A549 (cell line): ENCODE measurements at regions not wholly inside any gene's neighbourhood (a gene's known extent, or its start where the extent isn't known, plus 50 kb on each side); places are given as distances from the start of the nearest gene placed in this dataset.

Source experiments
- ATAC-seq, 2 experiments: fragments of 200-7000 bp in 1 of 2; fragments of >200 bp in 1 of 2; cut with Nextera tagmentation in 1 of 2; cut with Tn5 transposase in 1 of 2; 3 replicates each; pipeline versions ENCODE4 v1.8.0 to v1.9.1; 2018 to 2020; ENCODE audit warnings: mild to moderate bottlenecking in 1 of 2, moderate library complexity in 1 of 2
- CTCF ChIA-PET: fragments of 300-600 bp; sonication (Branson Sonifier 250); formaldehyde crosslinking; extraction: SDS; loops from one replicate; lab custom pipeline; 2021; ENCODE audit warnings: antibody characterized with exemption, inconsistent platforms; lab: Yijun Ruan, JAX
- POLR2A ChIA-PET: fragments of 350-600 bp; formaldehyde crosslinking; extraction: SDS; loops from one replicate; lab custom pipeline; 2021; ENCODE audit warnings: antibody characterized with exemption, inconsistent platforms; lab: Yijun Ruan, JAX
- DNase-seq, 2 experiments: peaks; one replicate each; pipeline versions ENCODE4 v3.0.0 to v3.0.0-alpha.2; 2011 to 2016; ENCODE audit warnings: low read depth in 1 of 2, low spot score in 1 of 2
- FAIRE-seq: peaks from 2 replicates; lab custom pipeline; 2011; peaks lifted over from hg19 to GRCh38; lab: Jason Lieb, UNC
- H3K27ac ChIP-seq, 2 experiments: fragments of >200 bp; sonication (Bioruptor Twin); formaldehyde crosslinking; 3 replicates each; pipeline ENCODE4 v1.5.1; 2016 to 2017
- H3K4me1 ChIP-seq: fragments of >200 bp; sonication (Bioruptor Twin); formaldehyde crosslinking; 3 replicates; pipeline ENCODE4 v1.6.1; 2016
- H3K4me2 ChIP-seq: fragments of >200 bp; sonication (Bioruptor Twin); formaldehyde crosslinking; 3 replicates; pipeline ENCODE4 v1.6.1; 2016
- H3K4me3 ChIP-seq: fragments of >200 bp; sonication (Bioruptor Twin); formaldehyde crosslinking; 3 replicates; pipeline ENCODE4 v1.5.1; 2016
- H3K9me3 ChIP-seq: fragments of >200 bp; sonication (Bioruptor Twin); formaldehyde crosslinking; 3 replicates; pipeline ENCODE4 v1.6.1; 2016
- BHLHE40 ChIP-seq: IDR thresholded peaks from 2 replicates; pipeline ENCODE4 v1.6.1; 2012; ENCODE audit warnings: low read depth, low read length, inconsistent platforms
- CBX2 ChIP-seq: fragments of 200-600 bp; sonication (generic); IDR thresholded peaks from 2 replicates; pipeline ENCODE4 v1.6.1; 2016; ENCODE audit warnings: low read depth, mild to moderate bottlenecking, borderline replicate concordance
- CEBPB ChIP-seq, 2 experiments: fragments of >200 bp in 1 of 2; sonication (Bioruptor Twin) in 1 of 2; formaldehyde crosslinking in 1 of 2; IDR thresholded peaks; 2 replicates each; pipeline ENCODE4 v1.6.1; 2012 to 2016
- CHD2 ChIP-seq: fragments of 150-350 bp; IDR thresholded peaks from 2 replicates; pipeline ENCODE4 v1.6.1; 2014; ENCODE audit warnings: low read length; ENCODE audit not compliant: partially characterized antibody
- CHD4 ChIP-seq: fragments of 200-600 bp; sonication (generic); IDR thresholded peaks from 2 replicates; pipeline ENCODE4 v1.6.1; 2016; ENCODE audit warnings: antibody characterized with exemption, mild to moderate bottlenecking, borderline replicate concordance
- GATA3 ChIP-seq: IDR thresholded peaks from 2 replicates; pipeline ENCODE4 v1.6.1; 2012; ENCODE audit warnings: borderline replicate concordance
- HDAC2 ChIP-seq: fragments of 200-600 bp; sonication (generic); IDR thresholded peaks from 2 replicates; pipeline ENCODE4 v1.6.1; 2016
- HEYL ChIP-seq: fragments of 250-450 bp; sonication (Bioruptor Pico); IDR thresholded peaks from 2 replicates; pipeline ENCODE4 v1.8.0; 2021; ENCODE audit warnings: mild to moderate bottlenecking, moderate library complexity
- KDM1A ChIP-seq: fragments of 200-600 bp; sonication (generic); IDR thresholded peaks from 2 replicates; pipeline ENCODE4 v1.6.1; 2016; ENCODE audit warnings: low read depth, mild to moderate bottlenecking
- MAZ ChIP-seq: fragments of 150-350 bp; IDR thresholded peaks from 2 replicates; pipeline ENCODE4 v1.6.1; 2014; ENCODE audit warnings: antibody characterized with exemption, low read depth, low read length, borderline replicate concordance
- MYC ChIP-seq: IDR thresholded peaks from 2 replicates; pipeline ENCODE4 v1.6.1; 2012; ENCODE audit warnings: mild to moderate bottlenecking, inconsistent platforms, low read length, improper control_type of control experiment, borderline replicate concordance
- PHF8 ChIP-seq: fragments of 200-600 bp; sonication (generic); IDR thresholded peaks from 2 replicates; pipeline ENCODE4 v1.6.1; 2016; ENCODE audit warnings: low read depth, mild to moderate bottlenecking, antibody characterized with exemption, moderate library complexity, borderline replicate concordance
- POLR2A ChIP-seq: IDR thresholded peaks from 2 replicates; pipeline ENCODE4 v1.6.1; 2012; ENCODE audit warnings: mild to moderate bottlenecking, low read length
- RCOR1 ChIP-seq: fragments of 150-350 bp; IDR thresholded peaks from 2 replicates; pipeline ENCODE4 v1.6.1; 2014; ENCODE audit warnings: antibody characterized with exemption, low read length, low read depth
- SREBF2 ChIP-seq: fragments of 450-650 bp; IDR thresholded peaks from 2 replicates; pipeline ENCODE4 v1.6.1; 2014; ENCODE audit warnings: mild to moderate bottlenecking, moderate library complexity
- TP53 ChIP-seq: fragments of 250-450 bp; sonication (Bioruptor Pico); IDR thresholded peaks from 2 replicates; pipeline ENCODE4 v1.5.0; 2021; ENCODE audit warnings: mild to moderate bottlenecking, moderate library complexity
- ZNF302 ChIP-seq: fragments of 250-450 bp; sonication (Bioruptor Pico); IDR thresholded peaks from 2 replicates; pipeline ENCODE4 v1.9.0; 2021; ENCODE audit warnings: inconsistent platforms, mild to moderate bottlenecking, moderate library complexity
- WGBS: methylation state at CpG from one replicate; pipeline ENCODE4 v1.1.6; 2017; ENCODE audit errors: missing lambda C conversion rate; 5-methylcytosine and 5-hydroxymethylcytosine counted together
- TF ChIP-seq, protein P1 (sequence below): fragments of >200 bp; sonication (Bioruptor Twin); formaldehyde crosslinking; IDR thresholded peaks from 3 replicates; pipeline ENCODE4 v1.6.1; 2016
- TF ChIP-seq, protein P2 (sequence below): IDR thresholded peaks from 2 replicates; pipeline ENCODE4 v1.6.1; 2012
- TF ChIP-seq, protein P3 (sequence below): fragments of 200-600 bp; sonication (generic); IDR thresholded peaks from 2 replicates; pipeline ENCODE4 v1.6.1; 2016; ENCODE audit warnings: antibody characterized with exemption, mild to moderate bottlenecking, moderate library complexity
- TF ChIP-seq, protein P4 (sequence below): fragments of 150-350 bp; IDR thresholded peaks from 2 replicates; pipeline ENCODE4 v1.6.1; 2014; ENCODE audit warnings: low read depth, mild to moderate bottlenecking, low read length
- TF ChIP-seq, protein P5 (sequence below): fragments of 250-450 bp; sonication (Bioruptor Pico); IDR thresholded peaks from 2 replicates; pipeline ENCODE4 v1.5.0; 2021; ENCODE audit warnings: mild to moderate bottlenecking, moderate library complexity, borderline replicate concordance

DNA sequence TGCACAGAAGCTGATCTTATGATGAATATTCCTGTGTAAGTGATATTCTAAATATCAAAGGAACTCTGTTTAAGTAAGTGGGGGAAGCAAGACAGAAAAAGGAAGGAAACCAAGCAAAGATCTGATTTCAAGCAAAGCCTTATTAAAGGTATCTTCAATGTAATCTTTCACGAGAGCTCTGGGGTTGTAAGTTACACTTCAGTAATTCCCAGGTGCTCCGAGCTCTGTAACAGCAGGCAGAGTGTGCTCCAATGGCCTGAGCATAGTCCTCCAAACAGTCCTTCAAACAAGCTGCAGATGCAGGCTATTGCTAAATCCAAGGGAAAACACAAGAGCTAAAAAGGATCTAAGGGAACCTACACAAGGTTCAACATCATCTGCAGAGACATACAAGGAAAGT is 949.7 kb upstream of the TMPRSS15 start:
- CTCF ChIA-PET = no interaction called here
- ATAC-seq = no peak
- Histone ChIP-seq H3K9me3 (no peaks in the 10 kb centered on the region), H3K4me1 (no peaks in the 10 kb centered on the region), H3K27ac (no peak overlapping the region), H3K4me3 (no peak overlapping the region), H3K4me2 (no peak overlapping the region)
- POLR2A ChIA-PET = no interaction called here
- WGBS = 0% methylated on average over 2 of the region's 2 CpGs
- no peak for TF ChIP-seq HEYL (CRISPR knock-in tag)
- TF ChIP-seq GATA3 = no peak
- TF ChIP-seq ZNF302 (CRISPR knock-in tag) = no peak
- no peak for TF ChIP-seq RCOR1
- no peak for TF ChIP-seq POLR2A
- TF ChIP-seq PHF8 = no peak
- no peak for TF ChIP-seq SREBF2
- TF ChIP-seq HDAC2 = no peak
- no peak for TF ChIP-seq TP53
- TF ChIP-seq CEBPB (IDR thresholded peaks at IDR 0.05) = no peak
- TF ChIP-seq, protein P1, sequence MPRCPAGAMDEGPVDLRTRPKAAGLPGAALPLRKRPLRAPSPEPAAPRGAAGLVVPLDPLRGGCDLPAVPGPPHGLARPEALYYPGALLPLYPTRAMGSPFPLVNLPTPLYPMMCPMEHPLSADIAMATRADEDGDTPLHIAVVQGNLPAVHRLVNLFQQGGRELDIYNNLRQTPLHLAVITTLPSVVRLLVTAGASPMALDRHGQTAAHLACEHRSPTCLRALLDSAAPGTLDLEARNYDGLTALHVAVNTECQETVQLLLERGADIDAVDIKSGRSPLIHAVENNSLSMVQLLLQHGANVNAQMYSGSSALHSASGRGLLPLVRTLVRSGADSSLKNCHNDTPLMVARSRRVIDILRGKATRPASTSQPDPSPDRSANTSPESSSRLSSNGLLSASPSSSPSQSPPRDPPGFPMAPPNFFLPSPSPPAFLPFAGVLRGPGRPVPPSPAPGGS = no peak
- TF ChIP-seq, protein P2, sequence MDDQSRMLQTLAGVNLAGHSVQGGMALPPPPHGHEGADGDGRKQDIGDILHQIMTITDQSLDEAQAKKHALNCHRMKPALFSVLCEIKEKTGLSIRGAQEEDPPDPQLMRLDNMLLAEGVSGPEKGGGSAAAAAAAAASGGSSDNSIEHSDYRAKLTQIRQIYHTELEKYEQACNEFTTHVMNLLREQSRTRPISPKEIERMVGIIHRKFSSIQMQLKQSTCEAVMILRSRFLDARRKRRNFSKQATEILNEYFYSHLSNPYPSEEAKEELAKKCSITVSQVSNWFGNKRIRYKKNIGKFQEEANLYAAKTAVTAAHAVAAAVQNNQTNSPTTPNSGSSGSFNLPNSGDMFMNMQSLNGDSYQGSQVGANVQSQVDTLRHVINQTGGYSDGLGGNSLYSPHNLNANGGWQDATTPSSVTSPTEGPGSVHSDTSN = no peak
- TF ChIP-seq MYC = no peak
- TF ChIP-seq CHD2 = no peak
- TF ChIP-seq, protein P3, sequence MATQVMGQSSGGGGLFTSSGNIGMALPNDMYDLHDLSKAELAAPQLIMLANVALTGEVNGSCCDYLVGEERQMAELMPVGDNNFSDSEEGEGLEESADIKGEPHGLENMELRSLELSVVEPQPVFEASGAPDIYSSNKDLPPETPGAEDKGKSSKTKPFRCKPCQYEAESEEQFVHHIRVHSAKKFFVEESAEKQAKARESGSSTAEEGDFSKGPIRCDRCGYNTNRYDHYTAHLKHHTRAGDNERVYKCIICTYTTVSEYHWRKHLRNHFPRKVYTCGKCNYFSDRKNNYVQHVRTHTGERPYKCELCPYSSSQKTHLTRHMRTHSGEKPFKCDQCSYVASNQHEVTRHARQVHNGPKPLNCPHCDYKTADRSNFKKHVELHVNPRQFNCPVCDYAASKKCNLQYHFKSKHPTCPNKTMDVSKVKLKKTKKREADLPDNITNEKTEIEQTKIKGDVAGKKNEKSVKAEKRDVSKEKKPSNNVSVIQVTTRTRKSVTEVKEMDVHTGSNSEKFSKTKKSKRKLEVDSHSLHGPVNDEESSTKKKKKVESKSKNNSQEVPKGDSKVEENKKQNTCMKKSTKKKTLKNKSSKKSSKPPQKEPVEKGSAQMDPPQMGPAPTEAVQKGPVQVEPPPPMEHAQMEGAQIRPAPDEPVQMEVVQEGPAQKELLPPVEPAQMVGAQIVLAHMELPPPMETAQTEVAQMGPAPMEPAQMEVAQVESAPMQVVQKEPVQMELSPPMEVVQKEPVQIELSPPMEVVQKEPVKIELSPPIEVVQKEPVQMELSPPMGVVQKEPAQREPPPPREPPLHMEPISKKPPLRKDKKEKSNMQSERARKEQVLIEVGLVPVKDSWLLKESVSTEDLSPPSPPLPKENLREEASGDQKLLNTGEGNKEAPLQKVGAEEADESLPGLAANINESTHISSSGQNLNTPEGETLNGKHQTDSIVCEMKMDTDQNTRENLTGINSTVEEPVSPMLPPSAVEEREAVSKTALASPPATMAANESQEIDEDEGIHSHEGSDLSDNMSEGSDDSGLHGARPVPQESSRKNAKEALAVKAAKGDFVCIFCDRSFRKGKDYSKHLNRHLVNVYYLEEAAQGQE = no peak
- TF ChIP-seq MAZ = no peak
- no peak for TF ChIP-seq CHD4
- TF ChIP-seq KDM1A = no peak
- no peak for FAIRE-seq
- no peak for DNase-seq

DNA sequence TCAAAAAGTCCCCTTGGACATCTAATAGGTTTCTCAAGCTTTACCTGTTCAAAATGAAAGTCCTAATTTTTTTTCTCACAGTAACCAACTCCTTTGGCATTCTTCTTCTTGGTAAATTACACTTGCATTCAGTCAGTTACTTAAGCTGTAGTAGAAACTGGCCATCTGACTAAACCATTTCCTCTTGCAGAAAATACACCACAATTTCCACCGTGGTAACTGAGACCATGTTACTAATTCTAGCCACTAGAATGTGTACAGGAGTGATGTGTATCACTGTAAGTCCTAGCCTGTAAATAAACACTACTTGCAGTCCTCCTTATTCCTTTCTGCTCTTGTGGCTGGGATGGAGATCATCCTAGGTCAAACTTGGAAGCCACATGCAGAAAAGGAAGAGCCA is 965.4 kb upstream of the TMPRSS15 start:
- TF ChIP-seq, protein P4, sequence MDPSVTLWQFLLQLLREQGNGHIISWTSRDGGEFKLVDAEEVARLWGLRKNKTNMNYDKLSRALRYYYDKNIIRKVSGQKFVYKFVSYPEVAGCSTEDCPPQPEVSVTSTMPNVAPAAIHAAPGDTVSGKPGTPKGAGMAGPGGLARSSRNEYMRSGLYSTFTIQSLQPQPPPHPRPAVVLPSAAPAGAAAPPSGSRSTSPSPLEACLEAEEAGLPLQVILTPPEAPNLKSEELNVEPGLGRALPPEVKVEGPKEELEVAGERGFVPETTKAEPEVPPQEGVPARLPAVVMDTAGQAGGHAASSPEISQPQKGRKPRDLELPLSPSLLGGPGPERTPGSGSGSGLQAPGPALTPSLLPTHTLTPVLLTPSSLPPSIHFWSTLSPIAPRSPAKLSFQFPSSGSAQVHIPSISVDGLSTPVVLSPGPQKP = no peak
- no peak for TF ChIP-seq ZNF302 (CRISPR knock-in tag)
- TF ChIP-seq, protein P5, sequence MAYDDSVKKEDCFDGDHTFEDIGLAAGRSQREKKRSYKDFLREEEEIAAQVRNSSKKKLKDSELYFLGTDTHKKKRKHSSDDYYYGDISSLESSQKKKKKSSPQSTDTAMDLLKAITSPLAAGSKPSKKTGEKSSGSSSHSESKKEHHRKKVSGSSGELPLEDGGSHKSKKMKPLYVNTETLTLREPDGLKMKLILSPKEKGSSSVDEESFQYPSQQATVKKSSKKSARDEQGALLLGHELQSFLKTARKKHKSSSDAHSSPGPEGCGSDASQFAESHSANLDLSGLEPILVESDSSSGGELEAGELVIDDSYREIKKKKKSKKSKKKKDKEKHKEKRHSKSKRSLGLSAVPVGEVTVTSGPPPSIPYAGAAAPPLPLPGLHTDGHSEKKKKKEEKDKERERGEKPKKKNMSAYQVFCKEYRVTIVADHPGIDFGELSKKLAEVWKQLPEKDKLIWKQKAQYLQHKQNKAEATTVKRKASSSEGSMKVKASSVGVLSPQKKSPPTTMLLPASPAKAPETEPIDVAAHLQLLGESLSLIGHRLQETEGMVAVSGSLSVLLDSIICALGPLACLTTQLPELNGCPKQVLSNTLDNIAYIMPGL = no peak
- TF ChIP-seq BHLHE40 = no peak
- no peak for TF ChIP-seq CBX2
- Histone ChIP-seq H3K4me2 (no peak overlapping the region), H3K9me3 (no peaks in the 10 kb centered on the region), H3K27ac (no peak overlapping the region), H3K4me1 (no peaks in the 10 kb centered on the region), H3K4me3 (no peak overlapping the region)
- POLR2A ChIA-PET = no interaction called here
- WGBS = 0% methylated on average over 1 of the region's 1 CpG
- DNase-seq (no peak), FAIRE-seq (no peak), ATAC-seq (no peak)
- CTCF ChIA-PET = no interaction called here
